KBM-7 (cell line): ENCODE measurements at regions not wholly inside any gene's neighbourhood (a gene's known extent, or its start where the extent isn't known, plus 50 kb on each side); places are given as distances from the start of the nearest gene placed in this dataset.

ENCODE experiments used
- DNase-seq: peaks from one replicate; pipeline ENCODE4 v3.0.0-alpha.2; 2015
- in situ Hi-C: fragments of 300-500 bp; cut with MboI; formaldehyde crosslinking; loops from 2 replicates; pipeline ENCODE4 v1.14.3; 2020; ENCODE audit warnings: low sequenced_read_pairs, low pct_unique_long_range_greater_than_20kb, mixed read lengths

DNA sequence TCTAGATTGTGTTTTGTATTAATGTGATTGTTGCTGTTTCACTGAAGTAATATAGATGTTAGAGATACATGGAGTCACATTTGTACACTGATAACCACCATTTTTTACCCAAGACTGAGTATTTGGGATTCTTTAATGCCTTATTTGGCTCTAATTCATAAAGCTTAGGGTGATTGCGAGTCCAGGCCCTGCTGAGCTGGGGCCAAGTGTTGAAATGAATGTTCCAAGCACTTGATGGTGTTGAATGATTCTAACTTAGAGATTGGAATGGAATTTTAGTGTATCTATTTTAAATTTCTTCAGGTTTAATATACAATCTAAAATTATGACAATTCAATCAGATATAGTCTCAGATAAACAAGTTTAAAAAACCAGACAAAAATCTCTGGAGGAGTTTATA, 329.4 kb upstream of the SLC35B3 start:
- in situ Hi-C loops: no loop called here
- no peak for DNase-seq

DNA sequence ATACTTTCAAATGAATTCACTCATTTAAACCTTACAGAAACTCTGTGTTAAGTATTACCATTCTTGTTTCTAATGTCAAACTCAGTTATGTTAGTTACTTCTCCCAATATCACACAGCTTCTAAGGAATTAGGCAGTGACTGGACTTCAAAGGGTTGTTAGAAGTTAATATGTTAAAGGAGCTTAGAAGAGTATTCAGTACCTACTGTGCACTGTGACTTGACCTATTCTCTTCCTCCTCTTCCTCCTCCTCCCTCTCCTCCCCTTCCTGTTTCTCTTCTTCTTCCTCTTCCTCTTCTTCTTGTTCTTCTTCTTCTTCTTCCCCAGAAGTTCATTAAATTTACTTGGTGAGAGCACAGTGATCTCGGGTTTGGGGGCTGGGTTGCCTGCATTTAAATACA, 325.6 kb upstream of the SLC35B3 start:
- in situ Hi-C loops: no loop called here
- DNase-seq: no peak

DNA sequence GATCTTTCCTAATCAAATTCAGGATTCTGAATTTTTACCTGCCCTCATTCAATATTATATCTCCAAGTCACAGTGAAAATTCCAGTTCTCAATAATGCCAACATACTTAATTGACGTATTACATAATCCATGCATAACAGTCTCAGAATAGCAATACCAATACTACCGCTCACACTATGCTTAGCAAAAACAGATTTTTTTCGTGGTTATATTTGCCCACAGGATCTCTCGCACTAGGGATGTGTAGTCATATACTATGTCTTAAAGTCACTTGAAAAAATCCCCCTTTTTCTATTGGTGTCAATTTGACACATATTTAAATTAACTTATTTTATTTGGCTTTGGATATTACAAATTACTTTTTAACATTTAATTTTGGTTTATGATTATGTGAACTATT, 323.1 kb upstream of the SLC35B3 start:
- in situ Hi-C loops: no loop called here
- no peak for DNase-seq

DNA sequence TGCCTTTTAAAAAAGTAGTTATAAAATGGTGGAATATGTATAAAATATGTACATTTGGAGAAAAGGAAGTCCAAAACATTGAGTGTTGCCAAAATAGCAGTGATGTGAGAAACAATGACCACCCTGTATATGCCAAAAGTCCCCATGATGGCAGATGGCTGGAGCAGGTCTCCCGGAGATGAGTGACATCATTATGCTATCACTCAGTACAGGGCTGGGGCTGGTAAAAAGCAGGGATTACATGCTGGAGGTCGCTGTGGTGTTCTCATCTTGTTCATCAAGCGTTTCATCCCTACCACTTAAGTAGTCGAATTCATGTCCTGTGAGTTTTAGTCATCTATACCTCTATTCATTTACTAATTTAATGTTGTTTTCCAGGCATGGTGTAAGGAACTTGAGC, 315.3 kb upstream of the SLC35B3 start:
- in situ Hi-C loops: no loop called here
- no peak for DNase-seq

DNA sequence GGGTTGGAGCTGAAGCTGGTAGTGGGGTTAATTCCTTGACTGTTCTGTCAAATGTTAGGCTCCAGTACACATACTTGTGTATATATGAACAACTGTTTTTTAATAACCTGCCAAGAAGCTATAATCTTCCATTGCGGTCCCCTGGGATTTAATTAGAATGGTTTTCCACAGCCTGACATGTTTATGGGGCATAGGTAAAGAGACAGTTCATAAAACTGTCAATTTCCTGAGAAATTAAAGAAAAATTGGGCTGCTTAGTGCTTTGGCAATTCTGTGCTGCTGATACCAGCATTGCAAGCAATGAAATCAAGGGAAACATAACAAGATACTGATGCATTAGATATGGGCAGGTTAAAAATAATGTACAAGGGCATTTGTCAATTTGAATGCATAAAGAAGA, 314.1 kb upstream of the SLC35B3 start:
- in situ Hi-C loops: no loop called here
- DNase-seq: no peak

DNA sequence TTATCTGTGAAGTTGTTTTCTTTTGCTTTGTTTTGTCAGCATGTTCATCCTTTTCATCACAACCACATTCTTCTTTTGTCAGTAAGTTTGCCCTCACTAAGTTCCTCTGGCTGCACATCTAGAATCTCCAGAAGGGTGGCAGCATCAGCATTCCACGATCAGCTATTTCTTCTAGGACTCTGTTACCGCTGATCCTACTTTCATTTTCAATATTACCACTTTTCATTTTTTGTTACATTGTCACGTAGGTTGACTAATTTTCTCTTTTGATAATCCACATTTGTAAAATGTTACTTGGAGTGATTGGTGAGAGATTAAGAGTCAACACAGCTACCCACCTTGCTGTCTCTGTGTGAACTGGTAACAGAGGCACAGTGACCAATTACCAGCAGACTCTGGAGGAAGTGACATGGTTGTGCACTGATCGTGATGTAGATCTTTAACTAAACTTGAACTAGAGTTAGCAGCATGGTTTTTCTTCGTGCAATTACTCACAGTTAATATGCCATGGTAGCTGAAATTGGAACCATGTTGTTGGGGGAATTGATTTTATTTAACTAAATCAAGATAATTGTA, 307.9 kb upstream of the SLC35B3 start:
- peak; percentile 18 for DNase-seq
- in situ Hi-C loops: no loop called here

DNA sequence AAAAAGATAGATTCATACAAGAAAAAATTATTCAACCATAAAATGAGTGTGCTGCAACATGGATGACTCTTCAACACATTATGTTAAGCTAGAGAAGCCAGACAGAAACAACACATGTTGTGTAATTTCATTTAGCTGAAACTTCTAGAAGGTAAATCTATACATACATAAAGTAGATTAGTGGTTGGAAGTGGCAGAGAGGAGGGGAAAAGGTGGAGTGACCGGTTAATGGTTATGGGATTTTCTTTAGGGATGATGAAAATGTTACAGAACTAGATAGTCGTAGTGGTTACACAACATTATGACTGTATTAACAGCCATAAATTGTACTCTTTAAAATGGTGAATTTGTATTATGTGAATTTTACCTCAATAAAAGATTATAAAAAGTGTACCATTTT, 304.1 kb upstream of the SLC35B3 start:
- DNase-seq: no peak
- in situ Hi-C loops: no loop called here

DNA sequence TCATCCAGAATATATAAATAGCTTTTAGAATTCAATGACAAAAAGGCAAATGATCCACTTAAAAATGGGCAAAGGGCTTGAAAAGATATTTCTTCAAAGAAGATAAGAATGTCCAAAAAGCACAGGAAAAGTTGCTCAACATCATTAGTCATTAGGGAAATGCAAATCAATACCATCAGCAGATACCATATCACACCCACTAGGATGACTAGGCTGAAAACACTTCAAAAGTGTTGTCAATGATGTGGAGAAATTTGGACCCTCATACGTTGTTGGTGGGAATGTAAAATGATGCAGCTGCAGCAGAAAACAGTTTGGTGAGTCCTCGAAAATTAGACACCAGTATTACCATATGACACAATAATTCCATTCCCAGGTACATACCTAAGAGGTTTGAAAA, 303.6 kb upstream of the SLC35B3 start:
- DNase-seq: no peak
- in situ Hi-C loops: no loop called here

DNA sequence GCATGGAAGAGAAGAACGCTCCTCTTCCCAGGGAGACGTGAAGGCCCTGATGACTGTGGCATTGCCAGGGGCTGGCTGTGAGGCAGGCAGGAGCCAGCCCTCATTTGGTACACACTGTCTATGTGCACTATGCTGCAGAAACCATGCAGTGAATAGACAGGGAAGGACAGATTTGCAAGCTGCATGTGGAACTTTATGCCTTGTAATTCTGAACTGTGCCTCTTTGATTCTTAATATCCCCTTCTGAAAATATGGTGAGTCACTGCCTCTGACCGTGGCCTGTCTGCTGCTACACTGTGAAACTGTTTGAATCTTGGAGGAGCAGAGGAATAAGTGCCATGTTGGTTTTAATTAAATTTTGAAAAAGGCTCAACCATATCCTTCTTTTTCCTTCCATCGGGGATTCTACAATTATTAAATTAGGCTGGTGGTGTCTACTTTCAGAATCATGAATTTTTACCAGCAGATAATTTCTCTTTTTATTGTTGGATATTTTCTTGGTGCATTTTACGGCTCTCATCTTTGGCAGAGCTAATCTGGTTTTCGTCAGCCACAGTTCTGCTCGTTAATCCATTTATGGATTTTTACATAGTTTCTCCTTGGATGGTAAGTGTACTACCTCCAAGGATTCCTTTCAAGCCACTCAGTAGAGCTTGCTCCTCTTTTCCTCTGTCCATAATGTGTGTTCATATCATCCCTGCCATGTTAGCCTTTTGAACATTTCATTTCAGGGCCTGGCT, 301.0 kb upstream of the SLC35B3 start:
- in situ Hi-C loops: no loop called here

DNA sequence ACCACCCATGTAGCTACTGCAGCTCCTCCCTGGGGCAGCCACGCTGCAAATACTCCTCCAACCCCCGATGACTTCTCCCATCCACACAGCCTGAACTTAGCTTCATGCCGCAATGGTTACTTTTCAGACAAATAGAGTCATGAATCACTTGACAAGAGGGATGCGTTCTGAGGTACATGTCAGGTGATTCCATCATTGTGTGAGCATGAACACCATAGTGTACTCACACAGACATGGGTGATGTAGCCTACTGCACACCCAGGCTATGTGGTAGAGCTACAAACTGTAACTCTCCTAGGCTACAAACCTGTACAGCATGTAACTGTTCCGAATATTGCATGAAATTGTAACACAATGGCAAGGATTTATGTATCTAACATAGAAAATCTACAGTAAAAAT, 298.5 kb upstream of the SLC35B3 start:
- in situ Hi-C loops: no loop called here
- no peak for DNase-seq

More for the DNA sequence above, 301.0 kb upstream of the SLC35B3 start:
- no peak for DNase-seq

DNA sequence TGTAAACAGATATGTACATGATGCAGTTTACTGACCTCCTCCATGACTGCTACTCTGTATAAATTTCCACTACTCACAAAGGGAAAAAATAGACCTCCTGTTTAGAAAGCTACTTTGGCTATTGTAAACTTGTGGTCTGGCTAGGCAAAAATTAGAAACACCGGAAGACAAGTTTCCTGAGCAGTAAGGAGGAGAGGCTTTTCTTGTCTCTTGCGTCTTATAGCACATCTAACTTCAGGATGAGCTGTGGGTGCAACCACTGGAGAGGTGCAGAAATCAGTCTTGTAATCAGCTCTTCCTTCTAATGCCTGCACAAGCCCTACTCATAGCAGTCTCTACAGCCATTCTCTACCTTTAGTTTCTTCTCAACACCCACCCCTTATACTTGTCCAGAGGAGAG, 296.5 kb upstream of the SLC35B3 start:
- in situ Hi-C loops: no loop called here

DNA sequence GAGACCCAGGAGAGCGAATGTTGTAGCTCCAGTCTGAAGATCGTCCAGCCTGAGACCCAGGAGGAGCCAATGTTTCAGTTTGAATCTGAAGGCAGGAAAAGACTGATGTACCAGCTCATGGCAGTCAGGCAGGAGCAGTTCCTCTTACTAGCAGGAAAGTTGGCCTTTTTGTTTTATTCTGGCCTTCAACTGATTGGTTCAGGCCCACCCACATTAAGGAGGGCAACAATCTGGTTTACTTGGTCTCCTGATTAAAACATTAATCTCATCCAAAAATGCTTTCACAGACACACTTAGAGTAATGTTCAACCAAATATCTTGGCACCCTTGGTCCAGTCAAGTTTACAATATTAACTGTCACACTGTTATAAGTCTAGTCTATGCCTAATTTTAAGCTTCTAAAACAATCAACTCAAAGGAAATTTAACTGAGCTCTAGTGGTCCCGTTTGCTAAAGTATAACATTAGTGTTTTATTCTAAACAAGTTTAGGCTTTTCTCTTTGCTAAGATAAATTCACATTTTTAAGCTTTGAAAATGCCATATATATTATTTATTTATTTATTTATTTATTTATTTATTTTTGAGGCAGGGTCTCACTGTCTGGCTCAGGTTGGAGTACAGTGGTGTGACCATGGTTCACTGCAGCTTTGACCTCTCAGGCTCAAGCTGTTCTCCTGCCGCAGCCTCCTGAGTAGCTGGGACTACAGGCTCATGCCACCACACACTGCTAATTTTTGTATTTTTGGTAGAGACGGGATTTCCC, 275.5 kb upstream of the SLC35B3 start:
- DNase-seq: no peak
- in situ Hi-C loops: no loop called here

More for the DNA sequence above, 296.5 kb upstream of the SLC35B3 start:
- peak; percentile 31 for DNase-seq

DNA sequence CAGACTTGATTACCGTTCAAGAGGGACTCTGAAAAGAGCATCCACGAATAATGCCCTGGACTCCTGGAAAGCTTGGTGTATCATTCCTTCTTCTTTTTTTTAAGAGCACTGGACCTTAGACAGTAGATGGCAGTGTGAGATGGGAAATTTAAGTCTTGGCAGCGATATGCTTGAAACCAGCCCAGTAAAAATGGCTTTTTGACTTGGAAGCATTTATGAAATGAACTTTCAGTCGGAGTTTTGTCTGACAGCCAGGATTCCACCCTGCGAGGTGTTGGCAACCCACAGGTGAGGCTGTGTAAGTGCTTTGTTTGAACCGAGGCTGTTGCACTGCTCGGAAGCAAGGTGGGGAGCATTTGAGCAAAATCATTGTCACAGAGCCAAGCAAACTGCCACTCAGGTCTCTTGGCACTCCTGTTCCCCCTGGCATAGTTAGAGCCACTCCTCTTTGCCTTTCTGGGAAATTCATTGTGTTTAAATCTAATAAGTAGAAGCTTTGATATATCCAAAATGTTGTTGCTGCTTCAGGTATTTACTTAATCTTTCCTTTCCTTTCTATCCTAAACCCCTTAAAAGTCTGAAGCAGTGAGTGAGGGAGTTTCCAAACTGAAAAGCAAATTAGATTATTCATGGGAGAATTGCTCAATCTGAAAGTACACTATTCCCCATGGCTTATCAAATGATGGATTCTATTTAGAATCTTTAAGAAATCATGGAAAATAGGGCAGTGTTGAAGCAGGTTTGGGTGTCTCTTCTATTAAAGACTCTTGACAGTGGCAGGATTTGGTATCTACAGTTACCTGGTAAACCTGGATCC, 272.8 kb upstream of the SLC35B3 start:
- in situ Hi-C loops: no loop called here
- peak; percentile 37 for DNase-seq

DNA sequence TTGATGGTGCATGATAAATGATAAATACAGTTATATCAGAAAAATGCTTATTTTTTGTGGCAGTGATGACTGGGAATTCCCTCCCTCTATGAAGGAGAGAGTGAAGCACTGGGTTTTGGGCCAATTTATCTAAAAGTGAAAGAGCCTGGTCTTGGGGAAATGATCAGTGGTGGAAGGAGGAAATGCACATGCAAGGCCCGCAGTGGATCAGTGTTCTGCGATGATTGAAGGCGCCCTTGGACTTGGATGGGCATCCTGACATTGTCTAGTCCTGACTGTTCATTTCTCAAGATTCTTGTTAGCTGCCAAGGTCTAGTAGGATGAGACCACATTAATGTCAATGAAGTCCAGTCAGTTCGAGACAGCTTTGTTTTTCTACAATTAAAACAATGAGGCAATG, 272.0 kb upstream of the SLC35B3 start:
- no peak for DNase-seq

DNA sequence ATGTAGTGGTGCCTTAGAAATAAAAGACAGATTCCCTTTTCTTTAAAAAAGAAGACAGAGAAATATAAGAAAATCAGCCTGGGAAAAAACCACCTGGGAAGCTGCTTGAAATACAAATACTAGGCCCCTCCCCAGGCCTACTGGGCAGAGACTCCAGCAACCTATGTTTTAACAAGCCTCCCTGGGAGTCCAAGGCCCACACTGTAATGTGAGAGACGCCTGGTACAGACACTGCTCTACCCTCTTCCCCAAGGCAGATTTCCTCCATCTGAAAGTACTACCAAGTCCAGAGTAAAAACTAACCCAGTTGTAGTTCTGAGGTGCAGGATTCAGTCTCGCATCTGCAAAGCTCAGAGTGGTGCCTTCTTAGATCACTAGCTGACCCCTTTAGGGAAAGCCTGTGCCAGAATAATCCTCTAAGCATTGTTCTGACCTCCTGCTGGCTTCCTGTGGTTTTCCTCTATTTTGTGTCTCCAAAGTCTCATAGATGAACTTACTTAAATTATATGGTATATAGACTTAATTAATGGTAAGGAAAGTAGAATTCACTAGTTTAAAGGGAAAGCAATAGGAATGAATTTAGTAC, 270.2 kb upstream of the SLC35B3 start:
- DNase-seq: no peak
- in situ Hi-C loops: no loop called here

More for the DNA sequence above, 272.0 kb upstream of the SLC35B3 start:
- in situ Hi-C loops: no loop called here

DNA sequence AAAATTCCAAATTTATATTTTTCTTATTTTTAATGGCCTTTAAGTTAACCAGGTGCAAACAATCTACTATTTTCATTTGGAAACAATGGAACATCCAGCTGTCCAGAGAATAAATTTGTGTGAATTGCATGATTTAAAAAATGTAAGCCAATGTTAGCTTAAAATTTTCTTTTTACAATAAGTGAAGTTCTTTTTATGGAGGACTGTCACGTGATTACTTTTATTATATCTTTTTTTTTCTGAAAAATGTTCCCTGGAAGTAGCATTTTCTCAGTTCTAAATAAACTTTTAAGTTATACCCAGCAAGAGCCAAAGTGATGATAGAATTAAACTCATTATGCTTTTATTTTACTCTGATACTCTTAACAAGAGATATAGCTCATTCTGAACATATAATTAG, 267.7 kb upstream of the SLC35B3 start:
- in situ Hi-C loops: no loop called here
- DNase-seq: no peak

DNA sequence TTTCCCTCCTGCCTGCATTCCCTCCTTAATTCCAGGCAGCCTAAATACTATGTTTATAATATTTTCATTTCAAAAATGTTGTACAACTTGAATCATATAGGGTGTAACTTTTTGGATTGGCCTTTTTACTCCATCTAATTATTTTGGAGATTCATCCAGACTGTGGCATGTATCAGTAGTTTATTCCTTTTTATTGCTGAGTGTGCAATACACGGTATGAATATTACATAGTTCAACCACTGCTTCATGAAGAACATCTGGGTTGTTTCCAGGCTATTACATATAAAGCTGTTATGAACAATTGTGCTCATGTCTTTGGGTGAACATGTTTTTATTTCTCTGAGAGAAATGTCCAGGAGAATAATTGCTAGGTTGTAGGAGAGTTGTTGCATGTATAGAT, 253.5 kb upstream of the SLC35B3 start:
- no peak for DNase-seq
- in situ Hi-C loops: no loop called here

DNA sequence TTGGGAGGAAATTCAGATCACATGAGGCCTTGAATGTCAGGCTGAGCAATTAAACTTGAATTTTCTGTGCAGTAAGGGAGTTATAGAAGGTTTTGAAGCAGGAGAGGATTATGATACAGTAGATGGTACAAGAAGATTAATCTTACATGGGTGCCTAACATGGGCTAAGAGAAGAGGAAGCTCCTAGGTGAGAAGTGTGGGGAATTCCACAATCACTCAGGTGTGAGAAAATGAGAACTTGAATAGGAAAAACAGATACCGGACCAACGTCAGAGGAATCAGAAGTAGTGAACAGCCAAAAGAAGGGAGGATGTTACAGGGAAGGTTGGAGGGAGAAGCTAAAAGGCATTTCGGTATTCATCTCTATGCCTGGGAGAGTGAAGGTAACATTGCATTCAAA, 250.7 kb upstream of the SLC35B3 start:
- in situ Hi-C loops: no loop called here

DNA sequence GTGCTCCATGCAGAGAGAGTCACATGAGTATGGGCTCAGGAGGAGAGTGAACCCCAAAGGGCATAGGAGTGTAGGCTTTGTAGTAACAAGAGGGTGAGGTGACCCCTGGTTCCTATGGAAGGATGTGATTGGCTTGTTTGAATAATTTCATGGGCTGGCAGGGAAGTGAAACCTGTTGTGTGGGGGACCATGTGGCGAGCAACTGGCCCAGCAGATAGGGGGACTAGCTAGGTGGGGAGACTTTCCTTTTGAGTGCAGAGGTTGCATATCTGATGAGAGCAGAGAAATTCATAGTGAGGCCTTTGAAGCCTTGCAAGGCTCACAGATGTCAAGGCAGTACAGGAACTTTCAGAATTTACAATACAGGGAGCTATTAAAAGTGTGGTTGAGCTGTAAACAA, 247.9 kb upstream of the SLC35B3 start:
- DNase-seq: no peak

More for the DNA sequence above, 250.7 kb upstream of the SLC35B3 start:
- no peak for DNase-seq

More for the DNA sequence above, 247.9 kb upstream of the SLC35B3 start:
- in situ Hi-C loops: no loop called here
